ENCODE measurements at regions not wholly inside any gene's neighbourhood (a gene's known extent, or its start where the extent isn't known, plus 50 kb on each side); places are given as distances from the start of the nearest gene placed in this dataset.

DNA sequence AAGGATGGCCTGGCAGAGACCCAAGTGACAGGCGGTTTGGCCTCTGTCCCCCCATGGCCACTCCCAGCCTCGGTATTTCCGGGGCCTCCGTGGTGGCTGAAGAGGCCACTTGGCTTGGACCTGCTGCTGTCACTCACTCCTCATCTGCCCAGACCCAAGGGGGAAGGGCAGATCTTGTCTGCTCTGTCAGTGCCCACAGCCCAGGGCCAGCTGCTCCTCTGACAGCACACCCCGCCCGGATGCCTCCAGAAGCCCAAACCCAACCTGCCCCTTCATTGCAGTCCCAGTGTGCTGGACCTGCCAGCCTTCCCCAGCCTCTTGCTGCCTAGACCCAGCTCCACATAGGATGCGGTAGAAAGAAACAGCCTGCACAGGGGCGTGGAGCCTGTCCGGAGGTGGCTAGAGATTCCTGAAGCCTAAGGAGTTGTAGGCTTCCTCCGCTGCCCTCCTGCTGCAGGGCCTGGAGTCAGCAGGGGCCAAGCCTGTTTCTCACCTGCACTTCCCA lies 52.0 kb downstream of the MAGEF1 start:
- no peak for DNase-seq (ENCODE audit: low read depth)

DNA sequence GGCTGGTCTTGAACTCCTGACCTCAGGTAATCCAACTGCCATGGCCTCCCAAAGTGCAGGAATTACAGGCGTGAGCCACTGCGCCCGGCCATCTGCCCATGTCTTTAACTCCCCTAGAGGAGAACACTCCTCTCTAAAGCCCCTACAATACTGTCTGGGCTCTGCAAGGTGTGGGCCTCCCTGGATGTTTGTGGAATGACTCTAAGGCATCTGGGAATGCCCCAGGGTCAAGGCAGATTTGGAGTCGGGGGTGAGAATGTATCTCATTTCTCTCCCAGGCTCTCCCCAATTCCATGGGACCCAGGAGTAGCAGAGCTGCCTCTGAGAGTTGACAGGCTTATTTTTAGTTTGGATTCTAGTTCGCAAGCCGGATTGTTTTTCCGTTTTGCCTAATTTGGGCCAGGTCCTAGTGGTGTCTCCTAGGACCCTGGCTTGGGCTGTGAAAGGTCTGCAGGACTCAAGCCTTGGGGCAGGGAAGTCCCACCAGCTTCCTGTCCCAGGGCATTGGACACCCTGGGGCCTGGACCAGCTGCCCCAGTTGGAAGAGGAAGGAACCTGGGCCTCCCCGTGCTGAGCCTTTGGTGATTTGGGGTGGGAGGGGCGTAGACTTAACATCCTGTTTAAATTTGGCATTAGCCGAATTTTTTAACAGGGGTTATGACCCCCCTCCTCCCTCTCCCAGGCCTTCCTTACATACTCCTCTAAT lies 53.5 kb downstream of the MAGEF1 start:
- no peak for DNase-seq (ENCODE audit: low read depth)

DNA sequence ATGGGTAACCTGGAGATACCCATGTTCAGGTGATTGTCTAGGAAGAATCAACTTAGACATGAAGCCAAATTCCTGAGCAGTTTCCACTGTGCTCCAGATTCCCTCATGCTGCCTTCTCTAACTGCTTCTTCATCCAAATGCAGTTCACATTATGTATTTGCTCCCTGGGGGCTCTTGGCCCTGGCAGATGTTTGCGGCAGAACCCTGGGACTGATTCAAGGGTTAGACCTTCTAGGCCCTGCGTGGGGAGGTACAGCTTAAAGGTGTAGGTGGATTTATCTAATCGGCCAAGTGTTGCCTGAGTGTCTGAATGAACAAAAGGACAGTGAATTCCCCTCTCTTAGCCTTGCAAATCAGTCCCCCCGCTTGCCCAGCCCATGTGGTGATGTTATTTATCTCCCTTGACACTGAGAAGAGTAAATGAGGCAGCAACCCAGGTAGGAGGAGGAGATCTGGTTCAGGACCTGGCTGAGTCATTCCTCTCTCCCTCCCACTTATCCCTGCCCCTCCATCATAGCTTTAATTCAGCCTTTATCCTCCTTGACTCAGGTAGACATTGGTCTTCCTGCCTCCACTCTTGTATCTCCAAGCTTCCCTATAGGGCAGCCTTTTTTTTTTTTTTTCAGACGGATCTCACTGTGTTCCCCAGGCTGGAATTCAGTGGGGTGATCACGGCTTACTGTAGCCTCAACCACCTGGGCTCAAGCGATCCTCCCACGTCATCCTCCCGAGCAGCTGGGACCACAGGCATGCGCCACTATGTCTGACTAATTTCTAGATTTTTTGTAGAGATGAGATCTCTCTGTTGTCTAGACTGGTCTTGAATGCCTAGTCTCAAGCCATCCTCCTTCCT lies 54.8 kb downstream of the MAGEF1 start:
- DNase-seq (ENCODE audit: low read depth): no peak

DNA sequence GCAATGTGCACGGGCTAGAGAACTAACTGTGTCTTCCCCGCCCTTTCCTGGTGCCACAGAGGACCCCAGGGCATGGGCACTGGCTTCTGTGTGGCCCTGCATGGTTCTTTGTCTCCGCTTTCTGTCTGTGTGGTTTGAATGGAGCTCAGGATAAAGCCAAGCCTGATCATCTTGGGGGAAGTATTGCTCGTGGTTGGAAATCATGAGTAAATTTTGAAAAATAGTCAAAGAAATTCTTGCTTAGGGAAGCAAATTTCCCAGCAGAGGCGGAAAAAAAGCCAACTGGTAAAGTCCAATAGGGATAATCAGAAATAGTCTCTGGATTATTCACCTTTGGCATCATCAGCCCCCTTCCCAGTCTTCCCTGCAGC lies 55.4 kb downstream of the MAGEF1 start:
- DNase-seq (ENCODE audit: low read depth): peak; percentile 68

DNA sequence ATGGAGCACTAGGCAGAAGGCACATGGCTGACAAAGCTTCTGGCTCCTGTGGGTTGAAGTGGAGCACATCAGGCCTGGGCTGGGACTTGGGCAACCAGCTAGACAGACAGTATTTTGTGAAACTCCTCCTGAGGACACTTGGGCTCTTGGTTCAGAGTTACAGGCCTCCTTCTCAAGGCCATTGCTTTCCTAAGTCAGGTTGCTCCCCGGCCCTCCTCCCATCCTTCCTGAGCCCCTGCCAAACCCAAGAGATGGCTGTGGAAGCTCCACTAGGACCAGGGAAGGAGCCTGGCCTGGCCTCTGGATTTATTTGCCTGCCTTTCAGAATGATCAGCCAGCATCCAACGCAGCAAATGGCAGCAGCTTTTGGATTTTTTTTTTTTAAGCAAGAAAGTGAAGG lies 56.3 kb downstream of the MAGEF1 start:
- DNase-seq (ENCODE audit: low read depth): no peak

DNA sequence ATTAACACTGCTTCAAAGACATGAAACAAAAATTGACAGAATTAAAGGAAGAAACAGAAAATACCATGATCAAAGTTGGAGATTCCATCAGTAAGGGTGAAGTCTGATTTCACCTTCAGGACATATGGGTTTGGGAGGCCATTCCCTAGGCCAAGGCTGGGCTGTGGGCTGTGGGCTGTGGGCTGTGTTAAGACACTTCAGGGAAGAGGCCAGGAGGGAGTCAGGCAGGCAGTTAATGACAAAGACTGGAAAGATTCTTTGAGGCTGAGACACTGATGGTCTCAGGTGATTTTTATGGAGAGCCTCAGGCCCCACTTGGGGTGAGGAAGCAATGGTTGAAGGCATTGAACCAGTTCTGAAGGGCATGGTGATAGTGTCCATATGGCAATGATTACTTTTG lies 57.5 kb downstream of the MAGEF1 start:
- DNase-seq (ENCODE audit: low read depth): no peak

DNA sequence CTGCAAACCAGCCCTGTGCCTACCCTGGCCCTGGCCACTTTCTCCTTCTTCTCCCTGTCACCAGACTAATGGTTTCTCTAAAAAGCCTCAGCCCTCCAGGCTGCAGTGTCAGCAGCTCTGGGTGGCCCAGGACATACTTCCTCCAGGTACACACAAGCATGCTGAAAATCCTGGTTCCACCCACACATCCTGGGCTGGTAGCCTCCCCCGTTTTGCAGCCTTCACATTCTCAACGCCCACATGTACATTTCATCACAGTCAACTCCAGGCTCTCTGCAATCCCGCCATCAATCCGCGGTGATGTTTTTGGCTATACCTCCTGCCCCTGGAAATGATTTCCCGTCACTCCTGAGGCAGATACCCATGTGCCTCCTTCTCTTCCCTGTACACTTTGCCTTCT lies 59.4 kb downstream of the MAGEF1 start:
- no peak for DNase-seq (ENCODE audit: low read depth)

DNA sequence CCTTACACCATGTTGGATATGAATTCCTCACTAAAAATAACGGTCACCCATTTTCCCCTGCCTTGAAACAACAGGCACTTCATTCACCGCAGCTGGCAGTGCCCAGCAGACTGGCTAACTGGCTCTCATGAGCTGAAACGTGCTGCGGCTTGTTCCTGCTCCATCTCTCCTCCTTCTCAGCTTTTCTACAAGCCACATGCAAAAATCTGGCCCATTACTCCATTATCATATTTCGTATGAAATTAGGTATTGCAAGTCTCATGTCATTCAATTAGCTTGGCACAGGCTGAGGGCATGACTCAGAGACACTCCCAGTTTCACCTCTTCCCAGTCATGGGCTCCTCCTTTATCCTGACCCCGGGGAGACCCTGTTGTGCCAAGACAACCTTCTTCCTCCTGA lies 60.0 kb downstream of the MAGEF1 start:
- DNase-seq (ENCODE audit: low read depth): no peak

DNA sequence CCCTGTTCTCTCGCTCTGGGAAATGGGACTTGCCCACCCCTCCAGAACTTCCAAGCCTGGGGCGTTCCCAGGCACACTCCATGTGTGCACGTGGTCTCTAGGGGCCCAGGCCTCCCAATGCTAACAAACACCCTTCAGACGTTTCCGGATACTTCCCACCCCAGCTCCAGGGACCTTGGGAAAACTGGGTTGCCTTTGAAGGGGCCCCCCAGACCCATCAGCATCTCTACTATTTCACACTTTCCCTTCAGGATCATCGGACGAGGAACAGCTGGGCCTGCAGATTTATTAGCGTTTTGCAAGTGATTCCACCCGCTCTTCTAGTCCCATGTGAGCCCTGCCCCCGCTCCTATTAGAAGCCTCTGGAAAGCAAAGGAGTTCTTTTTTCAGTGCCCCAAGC lies 63.2 kb downstream of the MAGEF1 start:
- no peak for DNase-seq (ENCODE audit: low read depth)

DNA sequence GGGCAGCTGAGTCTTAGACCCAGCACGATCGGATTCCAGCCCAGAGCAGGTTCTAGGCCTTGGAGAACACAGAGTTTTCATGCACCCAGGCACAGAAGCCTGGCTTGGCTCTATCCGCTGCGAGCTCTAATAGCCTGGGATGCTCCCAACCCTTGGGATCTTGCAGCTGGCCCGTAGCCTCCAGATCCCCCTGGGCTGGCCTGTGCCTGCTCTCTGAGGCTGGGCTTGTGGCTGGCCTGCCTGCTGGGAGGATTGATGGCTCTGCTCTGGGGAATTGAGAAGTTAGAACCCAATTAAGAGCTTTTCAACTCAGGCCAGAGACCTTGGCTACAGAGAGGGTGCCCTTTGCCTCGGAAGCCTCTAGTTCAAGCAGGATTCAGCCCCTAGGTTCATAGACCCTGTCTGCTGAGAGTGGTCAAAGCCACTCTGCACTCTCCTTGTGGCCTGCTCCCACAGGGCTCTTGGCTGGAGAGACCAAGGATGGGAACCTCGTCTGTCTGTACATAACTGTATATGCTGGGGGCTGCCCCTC lies 64.4 kb downstream of the MAGEF1 start:
- DNase-seq (ENCODE audit: low read depth): no peak

DNA sequence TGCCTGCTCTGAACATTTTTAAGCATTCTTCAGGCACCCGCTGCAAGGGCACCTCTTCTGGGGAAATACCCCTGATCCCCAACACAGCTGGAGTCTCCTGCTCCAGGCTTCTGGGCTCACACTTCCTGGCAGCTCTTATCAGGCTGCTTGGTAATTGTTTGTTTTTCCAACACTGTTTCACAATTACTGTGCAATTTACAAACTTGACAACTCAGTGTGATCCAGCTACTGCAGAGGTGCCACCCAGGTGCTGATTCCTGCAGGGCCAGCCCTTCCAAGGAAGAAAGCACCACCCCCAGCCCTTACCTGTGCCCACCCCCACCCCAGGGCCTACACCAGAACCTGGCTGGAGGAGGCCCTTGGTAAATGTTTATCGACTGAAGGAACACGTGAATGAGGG lies 66.5 kb downstream of the MAGEF1 start:
- no peak for DNase-seq (ENCODE audit: low read depth)

DNA sequence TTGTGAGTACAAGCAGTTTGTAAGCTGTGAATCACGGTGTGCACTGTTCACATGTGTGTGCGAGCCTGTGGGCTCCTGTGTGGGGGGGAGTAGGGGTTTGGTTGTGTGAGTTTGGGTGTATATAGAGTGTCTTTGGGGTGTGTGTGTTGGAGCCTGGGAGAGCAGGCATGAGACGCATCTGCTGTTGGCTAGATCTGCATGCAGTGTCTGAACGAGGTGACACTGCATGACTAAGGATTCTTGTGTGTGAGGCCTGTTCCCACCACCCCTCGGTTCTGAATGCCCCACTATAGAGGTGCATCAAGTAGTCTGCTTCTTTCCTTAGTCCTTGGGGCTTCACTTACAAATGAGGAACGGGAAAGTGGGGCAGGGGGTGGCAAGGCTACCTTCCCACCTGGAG lies 68.4 kb downstream of the MAGEF1 start:
- DNase-seq (ENCODE audit: low read depth): no peak

DNA sequence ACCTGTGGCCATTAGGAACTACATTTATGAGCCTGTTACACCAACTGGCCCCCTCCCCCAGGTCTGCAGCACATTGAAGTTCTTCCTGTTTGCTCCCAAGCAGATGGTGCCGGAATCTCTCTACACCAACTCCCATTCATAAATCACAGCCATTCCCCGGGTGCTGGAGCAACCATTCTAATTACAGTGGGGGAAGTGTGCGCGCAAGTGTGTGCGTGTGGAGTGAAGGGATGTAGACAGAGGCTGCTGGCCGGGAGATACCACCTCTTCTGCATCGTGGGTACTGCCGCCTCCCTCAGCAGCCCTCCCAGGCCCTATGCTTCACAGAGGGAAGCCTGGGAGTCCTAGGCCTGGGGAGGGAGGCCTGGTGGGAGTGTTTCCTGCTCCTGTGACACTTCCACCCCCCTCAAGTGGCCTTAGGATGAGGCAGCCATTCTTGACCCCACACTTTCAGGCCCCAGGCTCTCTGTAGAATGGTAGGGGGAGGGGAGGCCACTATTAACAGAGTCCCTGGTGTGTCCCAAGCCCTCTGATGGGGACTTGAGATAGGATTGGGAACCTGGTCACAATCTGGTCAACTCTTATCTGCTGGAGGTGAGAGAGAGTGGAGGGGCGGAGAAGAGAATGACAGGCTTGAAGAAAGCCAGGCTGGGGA lies 69.1 kb downstream of the MAGEF1 start:
- DNase-seq (ENCODE audit: low read depth): no peak

DNA sequence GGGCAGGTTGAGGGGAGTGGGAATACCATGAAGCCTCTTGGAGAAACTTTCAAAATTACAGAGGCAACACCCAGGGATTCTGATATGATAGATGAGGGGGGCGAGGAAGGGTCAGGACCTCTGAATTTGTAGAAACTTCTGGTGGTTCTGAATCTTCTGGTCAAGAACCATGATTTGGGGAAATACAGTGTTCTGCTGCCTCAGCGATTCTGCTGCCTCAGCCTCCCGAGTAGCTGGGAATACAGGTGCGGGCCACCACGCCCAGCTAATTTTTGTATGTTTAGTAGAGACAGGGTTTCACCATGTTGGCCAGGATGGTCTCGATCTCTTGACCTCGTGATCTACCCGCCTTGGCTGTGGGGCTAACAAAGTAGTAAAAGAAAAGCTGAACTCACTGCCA lies 70.4 kb downstream of the MAGEF1 start:
- DNase-seq (ENCODE audit: low read depth): no peak

DNA sequence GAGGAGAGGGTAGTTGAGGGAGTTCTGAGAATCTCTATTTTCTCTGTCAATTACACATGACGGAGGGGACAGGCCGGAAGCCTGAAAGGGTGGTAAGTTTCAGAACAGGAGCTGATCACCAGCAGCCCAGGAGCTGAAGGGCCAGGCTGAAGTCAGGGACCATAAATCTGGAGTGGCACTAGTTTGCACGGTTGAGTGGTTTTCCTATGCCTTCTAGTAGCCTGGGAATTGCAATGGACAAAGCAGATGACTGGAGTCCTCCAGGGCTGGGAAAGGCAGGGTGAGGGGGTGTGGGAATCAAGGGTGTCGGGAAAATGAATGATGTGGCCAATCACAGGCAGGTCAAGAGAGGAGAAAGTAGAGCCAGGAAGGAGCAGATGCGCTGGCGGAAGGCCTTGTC lies 72.5 kb downstream of the MAGEF1 start:
- DNase-seq (ENCODE audit: low read depth): no peak

DNA sequence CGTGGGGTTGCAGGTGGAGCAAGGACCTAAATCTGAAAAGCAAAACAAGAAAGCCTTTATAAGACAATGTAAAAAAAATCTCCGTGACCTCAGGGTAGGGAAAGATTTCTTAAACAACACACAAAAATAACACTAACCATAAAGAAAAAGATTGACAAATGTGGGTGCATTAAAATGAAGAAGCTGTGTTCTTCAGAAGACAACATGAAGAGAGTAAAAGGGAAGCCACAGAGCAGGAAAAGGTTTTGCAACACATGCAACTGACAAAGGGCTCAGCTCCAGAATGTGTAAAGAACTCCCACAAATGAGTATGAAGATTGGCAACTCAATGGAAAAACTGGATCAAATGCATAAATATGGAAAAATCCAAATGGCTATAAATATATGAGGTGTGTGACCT lies 74.2 kb downstream of the MAGEF1 start:
- DNase-seq (ENCODE audit: low read depth): no peak

DNA sequence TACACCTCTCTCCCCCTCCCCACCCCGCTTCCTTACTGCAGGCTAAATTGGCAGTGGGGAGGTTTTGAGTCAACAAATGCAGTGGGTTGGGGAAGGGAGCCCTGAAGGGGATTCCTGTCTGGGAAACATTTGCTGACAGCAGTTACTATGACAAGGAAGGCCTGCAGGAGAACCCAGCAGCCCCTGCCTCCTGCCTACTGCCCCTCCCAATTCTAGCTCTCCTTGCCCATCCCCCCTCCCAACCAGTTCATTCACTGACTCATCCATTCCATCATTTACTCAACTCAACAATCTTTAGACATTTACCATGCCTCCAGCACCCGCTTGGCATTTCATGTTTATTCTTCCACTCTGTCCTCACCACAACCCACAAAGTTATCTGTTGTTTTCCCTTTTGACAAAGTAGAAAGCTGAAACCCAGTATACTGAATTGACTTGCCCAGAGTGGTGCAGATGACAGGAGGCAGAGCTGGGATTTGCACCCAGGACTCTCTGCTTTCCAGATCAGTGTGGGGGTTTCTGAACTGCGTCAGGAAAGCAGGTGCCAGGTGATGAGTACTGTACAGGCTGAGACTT lies 75.0 kb downstream of the MAGEF1 start:
- no peak for DNase-seq (ENCODE audit: low read depth)

DNA sequence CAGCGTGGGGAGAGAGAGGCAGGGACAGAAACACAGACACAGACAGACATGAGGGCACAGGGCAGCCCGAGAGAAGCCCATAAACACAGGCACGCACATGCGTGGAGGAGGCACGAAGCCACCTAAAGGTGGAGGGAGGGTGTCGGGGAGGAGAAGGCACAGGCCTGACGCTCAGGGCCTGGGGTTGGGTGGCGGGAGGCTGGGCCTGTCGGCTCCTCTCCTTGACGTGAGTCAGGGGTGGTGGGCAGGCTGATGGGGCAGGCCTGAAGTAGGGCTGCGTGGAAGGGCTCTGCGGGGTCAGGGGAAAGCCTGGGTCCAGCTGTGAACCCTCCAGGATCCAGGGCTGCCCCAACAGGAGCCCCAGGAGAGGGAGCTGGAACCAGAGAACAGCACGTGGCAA lies 74.2 kb downstream of the EPHB3 start:
- no peak for DNase-seq (ENCODE audit: low read depth)

DNA sequence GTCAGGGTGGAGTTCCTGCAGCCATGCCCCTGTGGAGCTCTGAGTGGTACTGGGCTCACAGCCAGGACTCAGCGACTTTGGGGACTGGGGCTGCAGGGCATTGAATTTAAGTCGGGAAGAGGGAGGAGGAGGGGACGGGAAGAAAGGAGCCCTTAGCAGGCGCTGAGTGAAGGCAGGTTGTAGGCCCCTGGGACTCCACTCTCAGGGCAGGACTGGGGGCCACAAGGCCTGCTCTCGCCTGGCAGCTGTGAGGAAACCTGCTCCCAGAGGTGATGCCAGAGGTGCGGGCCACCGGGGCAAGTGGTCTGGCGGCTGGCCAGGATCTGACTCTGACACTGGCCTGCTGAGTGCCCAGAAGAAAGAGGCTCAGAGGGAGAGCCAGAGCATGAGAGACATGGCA lies 73.5 kb downstream of the EPHB3 start:
- DNase-seq (ENCODE audit: low read depth): no peak

DNA sequence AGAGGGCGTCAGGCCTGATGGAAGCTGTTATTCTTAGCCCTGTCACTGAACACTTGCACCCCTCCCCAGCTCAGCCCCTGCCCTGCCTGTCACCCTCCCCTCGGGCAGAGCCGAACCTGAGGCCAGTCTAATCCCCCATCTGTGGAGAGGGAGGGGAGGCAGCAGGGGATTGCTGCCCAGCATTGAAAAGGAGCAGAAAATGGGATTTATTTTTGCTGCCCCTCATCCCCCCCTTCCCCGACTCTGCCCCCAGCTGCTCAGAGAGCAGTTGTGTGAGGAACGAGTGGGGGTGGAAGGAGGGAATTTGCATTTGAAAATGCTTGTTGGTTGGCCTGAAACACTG lies 71.6 kb downstream of the EPHB3 start:
- DNase-seq (ENCODE audit: low read depth): no peak

DNA sequence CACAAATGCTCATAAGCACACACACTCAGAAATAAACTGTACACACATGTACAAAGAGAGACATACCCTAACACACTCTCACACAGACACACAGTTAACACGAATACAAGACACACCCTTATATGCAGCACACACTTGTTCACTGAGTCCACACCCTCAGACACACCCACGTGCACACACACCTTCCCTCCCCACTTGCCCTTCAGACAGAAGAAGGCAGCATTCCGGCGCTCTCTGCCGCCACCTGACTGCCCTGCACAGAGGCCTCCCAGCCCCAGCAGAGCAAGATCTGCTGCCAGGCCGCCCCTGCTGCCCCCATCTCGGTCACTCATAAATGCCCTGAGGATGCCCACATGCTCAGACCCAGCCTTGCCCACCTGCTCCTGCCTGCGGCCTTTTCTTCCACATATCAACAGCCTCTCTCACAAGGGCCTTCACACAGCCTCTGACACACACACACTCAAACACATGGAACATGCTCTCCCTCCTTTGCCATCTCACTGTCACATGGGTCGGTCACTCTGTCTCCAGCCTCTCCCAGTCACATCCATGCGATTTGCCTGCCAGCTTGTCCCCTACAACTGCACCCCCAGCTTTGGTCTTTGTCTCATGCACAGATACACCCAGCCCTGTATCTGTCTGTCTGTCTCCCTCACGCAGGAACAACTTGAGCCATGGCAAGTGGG lies 71.1 kb downstream of the EPHB3 start:
- DNase-seq (ENCODE audit: low read depth): no peak
